Stimulated activated CD8-positive, alpha-beta memory T cell treated with anti-CD3 and anti-CD28 coated beads, Interleukin-15, amount 100 ng/mL, for 4 hours (primary cell): ENCODE measurements at regions not wholly inside any gene's neighbourhood (a gene's known extent, or its start where the extent isn't known, plus 50 kb on each side); places are given as distances from the start of the nearest gene placed in this dataset.

ENCODE experiments used
- DNase-seq, 2 donors: peaks; one replicate each; pipeline ENCODE4 v3.0.0-alpha.2; 2020; ENCODE audit warnings: low read depth in 2 of 2

DNA sequence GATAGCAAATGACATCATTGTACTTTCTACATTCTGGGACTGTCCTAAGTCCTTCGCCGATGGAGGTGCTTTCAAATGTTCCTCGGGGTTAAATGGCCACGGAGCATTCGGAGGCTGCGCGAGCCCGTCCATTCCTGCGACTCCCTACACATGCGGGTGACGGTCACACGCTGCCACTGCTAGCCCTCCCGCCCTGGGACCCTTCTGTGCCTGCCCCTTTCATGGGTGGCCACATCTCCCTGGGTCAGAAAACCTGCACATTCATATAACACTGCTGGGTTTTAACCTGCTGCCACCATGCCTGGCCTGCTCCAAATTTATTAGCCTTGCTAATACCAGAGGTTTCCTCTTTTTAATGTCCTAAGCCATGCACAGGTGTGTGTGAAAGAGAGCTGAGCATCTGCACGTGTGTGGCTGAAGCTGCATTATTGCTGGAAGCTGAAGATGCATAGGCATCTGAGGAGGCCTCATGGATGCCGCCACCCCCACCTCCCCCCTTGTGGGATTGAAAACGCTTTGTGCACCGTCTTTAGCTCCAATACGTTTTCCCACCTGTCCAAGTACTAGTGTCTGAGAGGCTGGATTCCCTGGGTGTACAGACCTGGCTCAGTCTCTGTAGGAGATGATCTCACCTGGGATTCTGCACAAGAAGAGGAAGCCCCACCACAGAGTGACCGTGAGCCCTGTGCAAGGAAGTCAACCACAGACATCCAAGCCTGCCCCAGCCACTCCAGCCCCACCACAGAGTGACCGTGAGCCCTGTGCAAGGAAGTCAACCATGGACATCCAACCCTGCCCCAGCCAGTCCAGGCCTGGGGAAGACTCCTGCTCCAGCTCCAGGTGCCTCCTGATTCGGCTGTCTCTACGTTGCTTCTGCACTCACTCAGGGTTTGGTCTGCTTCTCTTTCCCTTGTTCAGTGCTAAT is 626.4 kb downstream of the BRD1 start:
- no peak for DNase-seq

DNA sequence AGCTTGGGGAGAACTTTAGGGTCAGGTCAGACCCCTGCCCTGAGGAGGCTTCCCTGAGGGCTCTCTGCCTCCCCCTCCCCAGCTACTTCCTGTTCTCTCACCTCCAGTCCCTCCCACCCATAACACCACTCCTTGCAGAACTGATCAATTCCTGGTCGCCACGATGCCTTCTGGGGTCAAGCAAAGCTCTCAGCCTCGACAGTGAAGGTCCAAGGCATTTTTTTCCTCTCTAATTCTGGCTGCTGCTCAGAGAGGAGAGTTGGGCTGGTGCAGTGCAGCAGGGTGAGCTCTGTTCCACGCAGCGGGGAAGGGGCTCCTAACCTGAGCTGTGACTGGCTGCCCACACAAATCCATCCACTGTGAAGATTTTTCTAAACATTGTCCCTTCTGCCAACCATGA is 628.4 kb downstream of the BRD1 start:
- no peak for DNase-seq

DNA sequence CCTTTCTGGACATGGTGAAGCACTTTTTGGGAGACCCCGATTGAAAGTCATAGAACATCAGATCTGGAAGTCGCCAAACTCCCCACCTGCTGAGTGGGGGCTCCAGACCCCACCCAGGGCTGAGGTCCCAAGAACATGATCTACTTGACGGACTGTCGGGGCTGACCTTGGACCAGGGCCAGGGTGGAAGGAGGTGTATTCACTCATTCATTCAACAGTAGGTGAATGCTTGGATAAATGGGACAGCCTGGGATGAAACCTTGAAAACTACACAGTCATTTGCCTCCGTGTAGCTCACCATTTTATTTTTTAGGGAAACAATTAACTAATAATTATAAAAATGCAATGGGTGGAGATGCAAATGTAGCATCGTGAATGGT is 629.0 kb downstream of the BRD1 start:
- no peak for DNase-seq

DNA sequence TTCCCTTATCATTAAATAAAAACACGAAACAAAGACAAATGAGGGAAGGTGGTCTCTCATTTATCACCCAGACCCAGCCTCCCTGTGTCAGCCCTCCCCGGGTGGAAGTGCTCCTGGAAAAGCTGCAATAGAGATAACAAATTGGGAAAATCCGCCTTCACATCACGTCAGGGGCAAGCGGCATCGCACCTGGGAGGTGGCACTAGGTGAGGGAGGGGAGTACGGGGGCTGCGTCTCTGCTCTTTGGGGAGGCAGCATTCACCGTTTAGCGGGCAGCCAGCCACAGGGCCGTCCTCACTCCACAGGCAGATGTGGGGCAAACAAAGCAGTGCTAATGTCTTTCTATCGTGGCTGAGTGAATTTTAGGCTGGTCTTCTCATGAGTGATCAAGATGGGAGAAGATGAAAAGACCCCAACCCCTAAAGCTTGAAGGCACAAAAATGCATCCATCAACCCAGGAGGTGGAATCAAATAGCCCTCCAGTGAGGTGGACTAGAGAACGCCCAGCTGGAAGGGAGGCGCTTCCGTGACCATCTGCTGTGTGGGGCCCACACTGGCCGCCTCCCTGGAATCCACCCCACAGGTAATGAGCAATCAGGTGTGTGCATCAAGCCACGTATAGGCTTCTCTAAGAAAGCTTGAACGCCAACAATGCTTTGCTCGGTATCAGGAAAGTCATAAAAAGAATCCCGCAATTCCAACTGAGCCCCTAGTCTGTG is 629.5 kb downstream of the BRD1 start:
- DNase-seq = no peak

DNA sequence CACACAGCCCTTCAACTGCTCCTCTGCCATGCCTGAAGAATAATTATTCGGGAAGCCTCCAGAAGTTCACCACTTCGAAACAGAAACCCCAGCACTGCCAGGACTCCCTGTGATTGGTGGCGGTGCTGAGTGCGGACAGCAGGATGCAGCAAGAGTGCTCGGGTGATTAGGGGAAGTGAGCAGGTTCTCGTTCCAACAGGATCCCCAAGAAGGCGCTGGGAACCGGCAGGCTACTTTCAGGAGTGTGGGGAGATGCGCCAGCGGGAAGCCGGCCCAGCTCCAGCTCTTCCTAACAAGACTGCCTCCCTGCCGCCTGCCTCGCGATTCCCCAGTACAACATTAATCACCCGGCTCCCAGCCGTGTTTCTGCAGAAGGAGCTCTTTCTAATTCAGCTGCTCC is 630.2 kb downstream of the BRD1 start:
- DNase-seq = no peak

DNA sequence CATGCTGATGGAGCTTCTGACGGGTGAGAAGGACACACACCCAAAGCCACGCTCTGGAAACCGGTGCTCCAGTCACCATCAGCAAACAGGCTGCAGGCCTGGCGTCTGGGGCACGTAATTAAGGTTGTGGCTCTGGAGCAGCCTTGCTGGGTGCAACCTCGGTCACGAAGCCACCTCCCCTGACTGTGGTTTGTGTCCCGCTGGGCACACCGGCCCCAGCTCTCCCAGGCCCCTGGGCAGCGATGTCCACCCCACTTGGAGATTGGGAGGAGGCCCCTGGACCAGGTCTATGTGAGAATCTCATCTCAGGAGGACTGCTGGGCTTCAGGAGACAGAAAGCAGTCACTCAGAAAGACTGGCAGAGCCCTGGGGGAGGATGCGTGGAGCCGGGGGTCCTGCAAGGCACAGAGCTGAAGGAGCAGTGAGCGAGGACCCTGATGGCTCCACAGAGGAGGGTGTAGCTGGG is 631.6 kb downstream of the BRD1 start:
- no peak for DNase-seq

DNA sequence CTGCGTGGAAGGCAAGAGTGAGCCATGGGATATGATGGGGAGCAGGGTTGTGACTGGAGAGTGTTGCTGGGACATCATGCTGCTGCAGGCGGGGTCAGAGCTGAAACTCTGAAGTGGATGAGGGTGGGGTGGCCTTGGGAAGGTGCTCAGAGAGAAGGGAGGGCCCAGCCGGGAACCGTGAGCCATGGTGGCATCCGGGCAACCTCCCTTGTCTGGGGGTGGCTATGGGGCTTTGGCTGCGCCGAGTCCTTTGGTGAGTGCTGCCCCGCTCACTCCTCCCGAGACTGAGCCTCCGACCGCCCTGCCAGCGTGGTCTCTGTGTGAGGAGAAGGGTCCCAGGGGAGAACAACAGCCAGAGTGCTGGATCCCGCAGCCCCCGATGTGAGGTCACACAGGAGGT is 632.0 kb downstream of the BRD1 start:
- no peak for DNase-seq

DNA sequence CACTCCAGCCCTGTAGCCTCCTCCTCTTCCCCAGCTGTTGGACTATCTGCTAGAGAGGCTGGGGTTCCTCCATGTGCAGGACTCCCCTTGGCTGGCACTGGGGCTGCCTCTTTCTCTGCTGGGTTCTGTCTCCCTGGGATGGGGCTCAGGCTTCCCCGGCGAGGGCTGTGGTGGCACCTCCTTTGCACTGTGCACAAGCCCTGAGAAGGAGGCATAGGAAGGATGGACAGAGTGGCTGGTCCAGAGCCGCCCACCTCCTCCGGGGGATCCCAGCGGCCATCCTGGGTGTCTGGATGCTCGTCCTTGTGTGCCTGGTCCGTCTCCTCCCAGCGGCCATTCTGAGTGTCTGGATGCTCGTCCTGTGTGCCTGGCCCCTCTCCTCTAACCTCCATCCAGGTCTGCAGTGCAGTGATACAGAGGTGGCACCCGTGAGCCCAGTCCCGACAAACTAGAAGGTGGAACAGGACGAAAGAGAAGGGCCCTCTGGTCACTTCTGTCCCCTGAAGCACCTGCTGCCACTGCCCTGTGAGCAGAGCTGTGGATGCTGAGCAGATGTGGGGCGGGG is 633.7 kb downstream of the BRD1 start:
- DNase-seq = no peak

DNA sequence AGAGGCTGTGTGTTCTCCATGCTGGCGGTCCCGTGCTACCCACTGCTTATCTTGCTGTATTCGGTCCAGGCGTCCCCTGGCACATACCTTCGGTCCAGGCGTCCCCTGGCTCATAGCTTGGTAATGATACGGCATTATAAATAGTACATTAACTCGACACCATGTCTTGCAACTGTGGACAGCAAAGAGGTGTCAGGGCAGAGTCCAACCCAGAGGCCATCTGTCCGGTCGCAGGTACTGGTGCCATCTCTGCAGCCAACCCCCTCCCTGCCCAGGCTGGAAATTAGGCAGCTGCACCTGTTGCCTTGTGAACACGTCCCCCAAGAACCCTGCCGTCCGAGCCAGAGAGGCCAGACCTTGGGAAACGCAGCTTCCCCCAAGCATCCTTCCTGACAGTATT is 634.3 kb downstream of the BRD1 start:
- no peak for DNase-seq

DNA sequence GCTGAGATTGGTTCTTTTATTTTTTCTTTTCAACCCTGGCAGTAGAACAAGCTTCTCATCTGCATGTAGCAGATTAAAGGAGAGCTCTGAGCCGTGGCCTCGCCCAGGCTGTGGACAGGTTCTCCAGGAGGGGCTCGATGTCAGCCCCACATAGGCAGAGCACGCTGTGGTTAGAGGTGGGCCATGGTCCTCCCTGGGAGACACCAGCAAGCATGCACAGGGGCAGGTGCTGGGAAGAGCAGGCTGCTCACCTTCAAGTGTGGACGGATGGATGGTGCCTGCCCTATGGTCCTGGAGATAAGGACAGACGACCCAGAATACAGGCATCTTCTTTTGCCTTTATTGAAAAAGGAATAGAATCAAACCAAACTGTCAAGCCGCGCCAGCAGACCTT is 634.8 kb downstream of the BRD1 start:
- DNase-seq = no peak

DNA sequence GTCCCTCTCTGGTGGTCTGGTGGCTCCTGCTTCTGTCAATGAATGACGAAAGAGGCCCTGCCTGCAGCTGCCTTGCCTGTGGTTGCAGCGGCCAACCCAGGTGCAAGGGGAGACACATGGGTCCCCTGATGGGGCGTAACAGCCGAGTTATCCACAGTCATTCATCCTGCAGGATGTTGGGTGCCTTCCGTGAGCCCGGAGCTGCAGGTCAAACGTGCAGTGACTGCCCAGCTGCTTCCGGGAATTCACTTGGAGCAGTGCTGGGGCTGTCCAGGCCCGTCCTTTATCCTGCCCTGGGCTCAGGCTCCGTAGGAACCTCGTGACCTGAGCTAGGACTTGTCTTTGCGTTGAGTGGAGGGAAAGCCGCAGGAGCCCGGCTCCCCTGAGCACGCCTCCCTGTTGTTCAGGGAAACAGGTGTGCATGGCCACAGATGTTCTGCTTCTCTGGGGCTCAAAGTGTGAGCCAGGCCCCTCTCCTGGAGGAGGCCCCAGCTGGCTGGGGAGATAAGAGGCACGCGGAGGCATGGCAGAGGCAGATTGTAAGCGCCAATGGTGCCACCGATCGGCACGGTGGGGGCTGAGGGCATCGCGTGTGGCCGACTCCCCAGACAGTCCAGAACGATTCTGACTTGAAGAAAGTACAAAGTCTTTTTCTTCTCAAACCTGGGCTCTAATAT is 635.4 kb downstream of the BRD1 start:
- no peak for DNase-seq

DNA sequence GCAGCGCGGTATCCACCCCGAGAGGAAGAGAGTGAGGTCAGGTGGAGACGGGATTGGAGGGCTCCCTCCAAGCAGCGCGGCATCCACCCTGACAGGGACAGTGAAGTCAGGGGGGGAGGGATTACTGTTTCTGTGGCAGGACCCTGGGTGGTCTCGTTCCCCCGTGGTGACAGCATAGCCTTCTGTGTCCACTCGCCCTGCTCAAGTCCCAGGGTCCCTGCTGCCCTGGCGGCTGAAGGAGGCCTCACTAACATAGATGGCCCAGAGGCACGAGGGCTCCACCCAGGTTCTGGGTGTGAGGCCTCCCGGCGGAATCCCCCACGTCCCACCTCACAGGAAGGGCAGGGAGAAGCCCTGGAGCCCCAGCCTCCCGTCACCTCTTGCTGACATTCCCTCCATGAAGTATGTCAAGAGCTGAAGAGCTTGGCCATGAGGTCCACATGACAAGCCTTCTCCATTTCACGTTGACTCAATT is 636.1 kb downstream of the BRD1 start:
- no peak for DNase-seq

DNA sequence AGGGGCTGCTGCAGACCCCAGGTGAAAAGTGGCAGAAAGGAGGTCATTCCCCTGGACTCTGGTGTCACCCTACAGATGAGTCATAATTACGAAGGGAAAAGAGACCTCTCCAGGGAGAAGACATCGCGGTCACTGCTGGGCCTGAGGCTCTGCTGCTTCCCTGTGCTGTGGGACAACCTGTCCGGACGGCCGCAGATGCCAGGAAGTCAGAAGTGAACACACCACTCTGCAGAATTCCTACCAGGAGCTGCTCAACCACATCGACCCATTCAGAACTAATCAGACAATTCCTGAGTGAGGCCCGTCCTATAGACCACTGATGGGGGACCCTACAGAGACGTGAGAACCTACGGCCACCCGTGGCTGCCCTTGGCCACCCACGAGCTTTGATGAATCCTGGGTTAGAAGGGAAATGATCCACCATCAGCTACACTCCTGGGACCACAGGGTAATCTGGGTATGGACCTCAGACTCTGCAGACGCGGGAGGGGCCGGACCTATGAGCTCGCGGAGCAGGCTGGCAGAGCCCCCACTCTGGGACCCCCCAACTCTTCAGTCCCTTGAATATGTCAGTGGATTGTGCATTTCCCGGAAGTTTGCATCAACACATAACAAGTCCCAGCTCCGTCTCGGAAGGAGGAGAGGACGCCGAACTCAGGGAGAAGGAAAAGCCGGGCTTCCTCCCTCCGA is 636.7 kb downstream of the BRD1 start:
- DNase-seq = no peak

DNA sequence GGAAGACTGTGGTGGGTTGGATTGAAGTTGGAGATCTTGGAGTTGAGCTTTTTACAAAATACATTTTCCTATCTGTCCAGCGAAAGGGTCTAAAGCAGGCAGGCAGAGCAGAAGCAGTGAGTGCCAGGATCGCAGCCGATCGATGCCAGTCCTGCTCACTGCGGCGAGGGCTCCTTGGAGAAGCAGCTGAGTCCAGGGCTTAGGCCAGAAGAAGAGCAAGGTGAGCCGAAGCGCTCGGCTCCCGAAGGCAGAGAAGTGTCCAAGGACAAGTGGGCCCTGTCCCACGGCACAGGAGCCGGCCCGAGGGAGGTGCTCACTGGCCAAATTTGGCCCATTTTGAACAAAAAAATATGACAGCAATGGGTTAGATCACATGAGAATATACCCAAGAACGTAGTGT is 637.8 kb downstream of the BRD1 start:
- DNase-seq = no peak

DNA sequence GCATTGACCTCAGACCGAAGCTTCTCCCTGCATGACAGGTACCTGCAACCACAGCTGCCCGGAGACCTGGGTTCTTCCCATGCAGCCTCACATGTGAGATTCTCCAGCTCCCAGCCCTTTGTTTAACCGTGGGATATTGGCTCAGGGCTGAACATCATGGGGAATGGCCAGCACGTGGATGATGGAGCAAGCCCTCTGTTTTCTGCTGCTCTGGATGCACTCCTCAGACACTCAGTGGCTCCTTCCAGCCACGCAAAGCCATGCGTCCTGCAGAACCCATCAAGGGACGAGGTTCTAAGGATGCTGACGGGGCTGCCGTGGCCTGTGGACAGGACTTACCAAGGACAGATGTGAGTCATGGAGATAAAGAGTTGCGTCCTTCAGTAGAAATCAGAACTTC is 639.1 kb downstream of the BRD1 start:
- DNase-seq = no peak

DNA sequence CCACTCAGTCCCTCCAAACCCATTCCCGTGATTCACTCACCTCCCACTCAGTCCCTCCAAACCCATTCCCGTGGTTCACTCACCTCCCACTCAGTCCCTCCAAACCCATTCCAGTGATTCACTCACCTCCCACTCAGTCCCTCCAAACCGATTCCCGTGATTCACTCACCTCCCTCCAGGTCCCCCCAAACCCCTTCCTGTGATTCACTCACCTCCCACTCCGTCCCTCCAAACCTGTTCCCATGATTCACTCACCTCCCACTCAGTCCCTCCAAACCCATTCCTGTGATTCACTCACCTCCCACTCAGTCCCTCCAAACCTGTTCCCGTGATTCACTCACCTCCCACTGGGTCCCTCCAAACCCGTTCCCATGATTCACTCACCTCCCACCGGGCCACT is 639.6 kb downstream of the BRD1 start:
- no peak for DNase-seq

DNA sequence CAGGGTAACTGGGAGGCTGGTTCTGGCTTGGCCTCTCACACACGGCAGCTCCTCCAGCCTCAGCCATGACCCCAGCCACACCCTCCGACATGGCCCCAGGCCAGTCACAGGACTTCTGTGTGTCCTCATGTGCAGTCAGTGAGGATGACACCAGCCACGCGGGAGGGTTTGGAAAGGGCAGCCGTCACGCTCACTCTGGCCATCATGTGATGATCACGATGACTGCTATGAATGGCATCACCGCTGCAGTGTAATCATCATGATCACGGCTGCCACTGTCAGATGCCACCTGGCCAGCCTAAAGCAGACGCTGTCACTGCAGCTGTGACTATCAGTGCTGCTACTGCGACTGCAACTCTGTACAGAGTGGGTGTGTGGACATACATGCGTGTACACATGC is 640.9 kb downstream of the BRD1 start:
- no peak for DNase-seq

DNA sequence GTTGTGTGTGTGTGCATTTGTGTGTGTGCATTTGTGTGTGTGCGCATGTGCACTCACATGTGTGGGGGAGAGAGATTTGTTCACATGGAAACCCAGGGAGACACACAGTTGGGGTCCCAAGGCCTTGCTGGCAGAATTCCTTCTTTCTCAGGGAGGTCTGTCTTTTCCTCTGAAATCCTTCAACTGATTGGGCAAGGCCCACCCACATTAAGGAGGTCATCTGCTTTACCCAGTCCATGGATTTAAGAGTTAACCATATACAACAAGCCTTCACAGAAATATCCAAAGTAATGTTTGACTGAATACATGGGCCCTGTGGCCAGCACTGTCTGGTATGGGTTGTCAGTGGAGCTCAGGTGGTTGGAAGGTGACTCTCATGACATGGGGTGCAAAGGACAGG is 641.4 kb downstream of the BRD1 start:
- no peak for DNase-seq

DNA sequence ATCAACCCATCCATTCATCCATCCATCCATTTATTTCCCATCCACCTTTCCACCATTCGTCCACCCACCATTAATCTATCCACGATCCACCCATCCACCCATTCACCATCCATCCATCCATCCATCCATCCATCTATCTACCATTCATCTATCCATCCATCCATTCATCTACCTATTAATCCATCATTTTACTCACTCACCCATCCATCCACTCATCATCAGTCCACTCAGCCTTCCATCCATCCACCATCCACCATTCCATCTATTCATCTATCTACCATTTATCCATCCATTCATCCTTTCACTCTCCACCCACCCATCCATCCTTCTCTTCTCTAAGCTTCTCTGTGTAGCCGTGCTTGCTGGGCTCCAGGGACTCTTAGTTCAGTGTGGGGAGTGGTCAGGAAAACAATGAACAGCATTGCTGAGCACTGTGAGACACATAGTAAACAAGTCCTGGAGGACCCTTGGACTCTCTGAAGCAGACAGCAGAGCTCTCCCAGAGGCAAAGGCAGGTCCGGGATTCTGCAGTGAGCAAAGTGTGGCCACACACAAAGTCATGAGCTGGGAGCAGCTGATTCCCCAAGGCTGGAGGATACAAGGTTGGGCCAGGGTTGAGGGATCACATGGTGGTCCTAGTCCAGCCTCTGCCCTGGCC is 642.2 kb downstream of the BRD1 start:
- DNase-seq = no peak

DNA sequence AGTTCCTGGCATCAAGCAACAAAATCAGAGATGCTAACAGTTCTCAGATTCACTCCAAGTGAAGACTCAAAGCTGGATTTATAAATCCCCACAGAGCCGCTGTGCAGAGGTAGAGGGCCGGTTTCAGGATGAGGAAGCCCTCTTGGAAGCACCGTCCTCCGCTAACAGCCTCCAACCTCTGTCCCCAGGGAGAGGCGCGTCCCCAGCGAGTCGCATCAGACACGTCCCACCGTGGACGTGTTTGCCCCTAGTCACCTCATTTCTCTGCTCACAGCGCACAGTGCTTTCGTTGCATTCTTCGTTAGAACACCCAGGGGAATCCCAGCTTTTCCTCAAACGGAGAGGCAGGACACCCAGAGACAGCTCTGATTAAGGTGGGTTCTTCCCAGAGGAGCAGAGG is 642.9 kb downstream of the BRD1 start:
- DNase-seq = no peak

DNA sequence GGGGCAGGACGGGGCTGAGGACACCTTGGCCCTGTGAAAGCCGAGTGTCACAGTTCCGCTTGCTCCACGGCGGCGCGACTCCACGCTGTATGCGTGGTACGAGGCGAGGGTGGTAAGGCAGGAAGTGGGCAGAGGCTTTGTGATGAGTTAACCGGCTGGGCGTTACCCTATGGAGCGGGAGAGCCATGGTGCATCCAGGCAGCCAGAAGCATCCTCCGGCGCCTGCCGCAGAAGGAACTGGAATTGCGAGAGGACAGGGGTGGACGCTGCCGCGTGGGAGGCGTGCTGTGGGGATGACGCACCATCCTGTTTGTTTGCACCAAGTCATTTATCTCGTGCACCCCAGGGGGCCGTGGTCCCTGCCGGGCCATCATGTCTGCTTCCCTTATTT is 643.9 kb downstream of the BRD1 start:
- DNase-seq = no peak
